Endothelial cell of umbilical vein (primary cell): ENCODE measurements at regions not wholly inside any gene's neighbourhood (a gene's known extent, or its start where the extent isn't known, plus 50 kb on each side); places are given as distances from the start of the nearest gene placed in this dataset.

Source experiments
- EZH2 ChIP-seq: IDR thresholded peaks from 2 replicates; pipeline ENCODE4 v1.6.1; 2012; ENCODE audit warnings: borderline replicate concordance, low read depth, mild to moderate bottlenecking, moderate library complexity, low read length, inconsistent platforms; ENCODE audit not compliant: severe bottlenecking
- FOS ChIP-seq: IDR thresholded peaks from 2 replicates; pipeline ENCODE4 v1.6.1; 2011; ENCODE audit warnings: mild to moderate bottlenecking, low read length, moderate library complexity, borderline replicate concordance; ENCODE audit not compliant: insufficient read depth
- GATA2 ChIP-seq: IDR thresholded peaks from 2 replicates; pipeline ENCODE4 v1.7.0; 2011; ENCODE audit warnings: low read depth, mild to moderate bottlenecking, moderate library complexity, mixed read lengths, low read length; ENCODE audit not compliant: insufficient read length, insufficient read depth
- MYC ChIP-seq: IDR thresholded peaks from one replicate; pipeline ENCODE4 v1.6.1; 2011; ENCODE audit warnings: mild to moderate bottlenecking, low read depth, low read length
- POLR2AphosphoS5 ChIP-seq: IDR thresholded peaks from 2 replicates; pipeline ENCODE4 v1.6.1; 2012; ENCODE audit warnings: low read depth, mild to moderate bottlenecking, control low read depth, low read length, moderate library complexity; ENCODE audit not compliant: insufficient read depth
- TF ChIP-seq, protein P1 (sequence below), 2 donors: IDR thresholded peaks; 1 replicate in 1 of 2; 2 replicates in 1 of 2; pipeline ENCODE4 v1.5.1; 2011; ENCODE audit warnings: low read length in 2 of 2, mild to moderate bottlenecking in 2 of 2, moderate library complexity in 2 of 2, control low read depth in 1 of 2, inconsistent platforms in 1 of 2, low read depth in 1 of 2; ENCODE audit not compliant: insufficient read depth in 1 of 2; ENCODE audit errors: extremely low read depth in 1 of 2
- TF ChIP-seq, protein P2 (sequence below): IDR thresholded peaks from 2 replicates; pipeline ENCODE4 v1.6.1; 2011; ENCODE audit not compliant: insufficient read depth, insufficient read length

DNA sequence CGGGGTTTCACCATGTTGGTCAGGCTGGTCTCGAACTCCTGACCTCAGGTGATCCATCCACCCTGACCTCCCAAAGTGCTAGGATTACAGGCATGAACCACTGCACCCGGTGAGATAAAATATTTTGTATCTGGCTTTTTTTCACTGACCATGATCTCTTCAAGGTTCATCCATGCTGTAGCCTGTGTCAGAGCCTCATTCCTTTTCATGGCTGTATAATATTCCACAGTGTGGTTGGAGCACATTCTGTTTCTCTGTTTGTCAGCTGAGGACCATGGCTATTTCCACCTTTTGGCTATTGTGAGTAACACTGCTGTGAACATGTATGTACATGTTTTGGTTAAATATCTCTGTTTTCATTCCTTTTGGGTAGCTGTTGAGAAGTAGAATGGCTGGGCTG is 169.2 kb downstream of the SHOX start:
- TF ChIP-seq POLR2AphosphoS5, result no peak
- TF ChIP-seq, protein P1, sequence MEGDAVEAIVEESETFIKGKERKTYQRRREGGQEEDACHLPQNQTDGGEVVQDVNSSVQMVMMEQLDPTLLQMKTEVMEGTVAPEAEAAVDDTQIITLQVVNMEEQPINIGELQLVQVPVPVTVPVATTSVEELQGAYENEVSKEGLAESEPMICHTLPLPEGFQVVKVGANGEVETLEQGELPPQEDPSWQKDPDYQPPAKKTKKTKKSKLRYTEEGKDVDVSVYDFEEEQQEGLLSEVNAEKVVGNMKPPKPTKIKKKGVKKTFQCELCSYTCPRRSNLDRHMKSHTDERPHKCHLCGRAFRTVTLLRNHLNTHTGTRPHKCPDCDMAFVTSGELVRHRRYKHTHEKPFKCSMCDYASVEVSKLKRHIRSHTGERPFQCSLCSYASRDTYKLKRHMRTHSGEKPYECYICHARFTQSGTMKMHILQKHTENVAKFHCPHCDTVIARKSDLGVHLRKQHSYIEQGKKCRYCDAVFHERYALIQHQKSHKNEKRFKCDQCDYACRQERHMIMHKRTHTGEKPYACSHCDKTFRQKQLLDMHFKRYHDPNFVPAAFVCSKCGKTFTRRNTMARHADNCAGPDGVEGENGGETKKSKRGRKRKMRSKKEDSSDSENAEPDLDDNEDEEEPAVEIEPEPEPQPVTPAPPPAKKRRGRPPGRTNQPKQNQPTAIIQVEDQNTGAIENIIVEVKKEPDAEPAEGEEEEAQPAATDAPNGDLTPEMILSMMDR (IDR thresholded peaks at IDR 0.05; ENCODE audit: extremely low read depth in 1 of 2, insufficient read depth in 1 of 2, low read depth in 1 of 2, low read length in 2 of 2), result no peak
- TF ChIP-seq, protein P2, sequence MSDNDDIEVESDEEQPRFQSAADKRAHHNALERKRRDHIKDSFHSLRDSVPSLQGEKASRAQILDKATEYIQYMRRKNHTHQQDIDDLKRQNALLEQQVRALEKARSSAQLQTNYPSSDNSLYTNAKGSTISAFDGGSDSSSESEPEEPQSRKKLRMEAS, result no peak
- TF ChIP-seq EZH2, result no peak
- no peak for TF ChIP-seq GATA2
- TF ChIP-seq FOS, result no peak
- TF ChIP-seq MYC, result no peak
